ENCODE measurements at regions not wholly inside any gene's neighbourhood (a gene's known extent, or its start where the extent isn't known, plus 50 kb on each side); places are given as distances from the start of the nearest gene placed in this dataset.

- TF ChIP-seq ZNF785 (tag by site-specific recombination; IDR thresholded peaks at IDR 0.05), result no peak
- no peak for TF ChIP-seq CTCF (tag by site-specific recombination; IDR thresholded peaks at IDR 0.05)
Observed at GRCh38 chr21:38900499-38900898, 94.8 kb downstream of the ETS2 start.
